ENCODE measurements at regions not wholly inside any gene's neighbourhood (a gene's known extent, or its start where the extent isn't known, plus 50 kb on each side); places are given as distances from the start of the nearest gene placed in this dataset.

GRCh38 chr3:94619643-94620042 lies 556.8 kb downstream of the NSUN3 start:
- TF ChIP-seq CTCF (IDR thresholded peaks at IDR 0.05; ENCODE audit: low read depth, low read length) (no peak), EZH2phosphoT487 (IDR thresholded peaks at IDR 0.05; ENCODE audit: low read depth) (no peak)
- Histone ChIP-seq H3K36me3 (replicated peaks; ENCODE audit: low read depth, low read length) (no peaks in the 10 kb centered on the region), H3K9me3 (ENCODE audit: insufficient read depth, low read length) (no peaks in the 10 kb centered on the region), H3K9ac (ENCODE audit: low read length) (no peak overlapping the region), H2AFZ (ENCODE audit: low read depth, low read length) (no peak overlapping the region), H3K4me1 (ENCODE audit: low read length) (no peaks in the 10 kb centered on the region), H3K27ac (ENCODE audit: low read length) (no peak overlapping the region), H3K27me3 (ENCODE audit: low read depth, low read length) (no peaks in the 10 kb centered on the region), H3K4me2 (ENCODE audit: low read length) (no peak overlapping the region), H4K20me1 (ENCODE audit: insufficient read depth, low read length) (no peaks in the 10 kb centered on the region), H3K79me2 (ENCODE audit: low read length) (no peaks in the 10 kb centered on the region), H3K4me3 (ENCODE audit: low read length) (no peak overlapping the region)

GRCh38 chr3:94626573-94626972 lies 563.7 kb downstream of the NSUN3 start:
- Histone ChIP-seq H3K36me3 (replicated peaks; ENCODE audit: low read depth, low read length) (no peaks in the 10 kb centered on the region), H3K4me3 (ENCODE audit: low read length) (no peak overlapping the region), H3K4me2 (ENCODE audit: low read length) (no peak overlapping the region), H2AFZ (ENCODE audit: low read depth, low read length) (no peak overlapping the region), H3K9ac (ENCODE audit: low read length) (no peak overlapping the region), H3K4me1 (ENCODE audit: low read length) (no peaks in the 10 kb centered on the region), H3K9me3 (ENCODE audit: insufficient read depth, low read length) (no peaks in the 10 kb centered on the region), H3K27me3 (ENCODE audit: low read depth, low read length) (no peaks in the 10 kb centered on the region), H3K27ac (ENCODE audit: low read length) (no peak overlapping the region), H3K79me2 (ENCODE audit: low read length) (no peaks in the 10 kb centered on the region), H4K20me1 (ENCODE audit: insufficient read depth, low read length) (no peaks in the 10 kb centered on the region)
- TF ChIP-seq CTCF (IDR thresholded peaks at IDR 0.05; ENCODE audit: low read depth, low read length): no peak
- no peak for TF ChIP-seq EZH2phosphoT487 (IDR thresholded peaks at IDR 0.05; ENCODE audit: low read depth)

GRCh38 chr3:94627689-94628088 lies 564.8 kb downstream of the NSUN3 start:
- H3K36me3 ChIP-seq (replicated peaks; ENCODE audit: low read depth, low read length): no peaks in the 10 kb centered on the region
- H3K4me3 ChIP-seq (ENCODE audit: low read length): no peak overlapping the region
- no peak overlapping the region for H3K27ac ChIP-seq (ENCODE audit: low read length)
- H3K27me3 ChIP-seq (ENCODE audit: low read depth, low read length): no peaks in the 10 kb centered on the region
- TF ChIP-seq EZH2phosphoT487 (IDR thresholded peaks at IDR 0.05; ENCODE audit: low read depth): no peak
- no peak for TF ChIP-seq CTCF (IDR thresholded peaks at IDR 0.05; ENCODE audit: low read depth, low read length)
- no peaks in the 10 kb centered on the region for H4K20me1 ChIP-seq (ENCODE audit: insufficient read depth, low read length)
- no peak overlapping the region for H3K4me2 ChIP-seq (ENCODE audit: low read length)
- no peak overlapping the region for H2AFZ ChIP-seq (ENCODE audit: low read depth, low read length)
- H3K9me3 ChIP-seq (ENCODE audit: insufficient read depth, low read length): no peaks in the 10 kb centered on the region
- H3K4me1 ChIP-seq (ENCODE audit: low read length): no peaks in the 10 kb centered on the region
- no peaks in the 10 kb centered on the region for H3K79me2 ChIP-seq (ENCODE audit: low read length)
- no peak overlapping the region for H3K9ac ChIP-seq (ENCODE audit: low read length)

- Histone ChIP-seq H3K9ac (ENCODE audit: low read length) (no peak overlapping the region), H3K27ac (ENCODE audit: low read length) (no peak overlapping the region), H3K4me3 (ENCODE audit: low read length) (no peak overlapping the region), H2AFZ (ENCODE audit: low read depth, low read length) (no peak overlapping the region), H3K27me3 (ENCODE audit: low read depth, low read length) (no peaks in the 10 kb centered on the region), H3K4me2 (ENCODE audit: low read length) (no peak overlapping the region), H3K79me2 (ENCODE audit: low read length) (no peaks in the 10 kb centered on the region), H3K9me3 (ENCODE audit: insufficient read depth, low read length) (no peaks in the 10 kb centered on the region), H4K20me1 (ENCODE audit: insufficient read depth, low read length) (no peaks in the 10 kb centered on the region), H3K36me3 (replicated peaks; ENCODE audit: low read depth, low read length) (no peaks in the 10 kb centered on the region), H3K4me1 (ENCODE audit: low read length) (no peaks in the 10 kb centered on the region)
- TF ChIP-seq CTCF (IDR thresholded peaks at IDR 0.05; ENCODE audit: low read depth, low read length) (no peak), EZH2phosphoT487 (IDR thresholded peaks at IDR 0.05; ENCODE audit: low read depth) (no peak)
Measured at GRCh38 chr3:94643400-94643799, 580.5 kb downstream of the NSUN3 start.
